Heart right ventricle (tissue), 16 donors: ENCODE measurements at regions not wholly inside any gene's neighbourhood (a gene's known extent, or its start where the extent isn't known, plus 50 kb on each side); places are given as distances from the start of the nearest gene placed in this dataset.
"Not testable (repeated sequence)": the region's sequence is repeated elsewhere in the genome, so short reads cannot be mapped to it uniquely, and the experiment has no call there.

ENCODE experiments used
- ATAC-seq, 8 donors: fragments of 200-7000 bp; cut with Tn5 transposase; one replicate each; pipeline ENCODE4 v1.9.1; 2020; ENCODE audit warnings: mild to moderate bottlenecking in 8 of 8, moderate library complexity in 8 of 8, moderate number of reproducible peaks in 1 of 8
- DNase-seq, 2 donors: peaks; one replicate each; pipeline ENCODE4 v3.0.0-alpha.2; 2020
- H3K27ac ChIP-seq, 10 donors: fragments of 200-600 bp; sonication (generic) in 2 of 10; one replicate each; pipeline versions ENCODE4 v1.5.0 to v1.8.0; 2020 to 2022; ENCODE audit warnings: mild to moderate bottlenecking in 3 of 10
- H3K27me3 ChIP-seq, 7 donors: fragments of 200-600 bp; one replicate each; pipeline ENCODE4 v1.8.0; 2021 to 2022; ENCODE audit warnings: mild to moderate bottlenecking in 2 of 7
- H3K36me3 ChIP-seq, 9 donors: fragments of 200-600 bp; sonication (generic) in 1 of 9; one replicate each; pipeline versions ENCODE4 v1.5.0 to v1.8.0; 2020 to 2022; ENCODE audit warnings: mild to moderate bottlenecking in 2 of 9
- H3K4me1 ChIP-seq, 9 donors: fragments of 200-600 bp; sonication (generic) in 1 of 9; one replicate each; pipeline versions ENCODE4 v1.5.0 to v1.8.0; 2020 to 2022; ENCODE audit warnings: mild to moderate bottlenecking in 4 of 9
- H3K4me3 ChIP-seq, 10 donors: fragments of 200-600 bp; sonication (generic) in 2 of 10; one replicate each; pipeline versions ENCODE4 v1.5.0 to v1.8.0; 2020 to 2022; ENCODE audit warnings: mild to moderate bottlenecking in 7 of 10, moderate library complexity in 2 of 10
- H3K9me3 ChIP-seq, 11 donors: fragments of 200-600 bp in 10 of 11; sonication (generic) in 2 of 11; one replicate each; pipeline versions ENCODE4 v1.5.0 to v1.8.0; 2013 to 2022; ENCODE audit warnings: mild to moderate bottlenecking in 2 of 11, control low read depth in 1 of 11, moderate library complexity in 1 of 11
- WGBS, 2 donors: extraction: QIAGEN DNeasy Blood & Tissue Kit; methylation state at CpG; one replicate each; pipeline ENCODE4 v1.1.7; 2013; ENCODE audit warnings: inconsistent platforms in 1 of 2; 5-methylcytosine and 5-hydroxymethylcytosine counted together
- intact Hi-C, 10 donors: fragments of 100-400 bp; cut with DNase I; formaldehyde crosslinking; loops; one replicate each; pipeline versions ENCODE4 v1.11.1 to v1.14.2; 2022
- TF ChIP-seq, protein P1 (sequence below), 9 donors: fragments of 200-600 bp; sonication (generic) in 2 of 9; IDR thresholded peaks; one replicate each; pipeline versions ENCODE4 v1.5.0 to v1.8.0; 2021 to 2022; ENCODE audit warnings: antibody characterized with exemption in 9 of 9, mild to moderate bottlenecking in 5 of 9, moderate library complexity in 1 of 9
- donor health status: Arrhythmogenic right ventricular cardiomyopathy.
- donor health status: ischemic (EF 13 %, LVEDD 7.1; RV severe dilation, severe dysfunction).
- donor health status: healthy with polysubstance abuse.
- donor health status: DM: no; HTN: yes; CAD: no.
- donor health status: DM: no; HTN: no; CAD: no.
- donor health status: ischemic (EF 25% LVEDD 6.9; RV normal size, moderate dysfunction).
- donor health status: ischemic (EF 25% LVEDD 5.7; RV mildly dilated, moderate dysfunction).
- donor health status: healthy.
- donor health status: DM: yes; HTN: yes; CAD: no.
- donor health status: Ischemic cardiomyopathy.
- donor health status: ischemic (EF 35%, LVEDD 5.7; RV mildly dilated, moderate dysfunction).
- donor health status: nonischemic (EF 11% LVEDD 7.7; RV severe dilation, severe dysfunction).
- donor health status: DM: yes; HTN: yes; CAD: no.
- donor health status: PGD.
- donor health status: ischemic (EF 29% LVEDD 5.4; RV normal size, mild dysfunction).
- donor health status: nonischemic (EF 23%, LVEDD 6.1; RV moderate dilation, normal function).

- H3K27me3 ChIP-seq, H3K9me3 ChIP-seq, intact Hi-C loops, DNase-seq, H3K27ac ChIP-seq, H3K4me1 ChIP-seq, ATAC-seq, H3K4me3 ChIP-seq, H3K36me3 ChIP-seq: not testable (repeated sequence)
- TF ChIP-seq, protein P1, sequence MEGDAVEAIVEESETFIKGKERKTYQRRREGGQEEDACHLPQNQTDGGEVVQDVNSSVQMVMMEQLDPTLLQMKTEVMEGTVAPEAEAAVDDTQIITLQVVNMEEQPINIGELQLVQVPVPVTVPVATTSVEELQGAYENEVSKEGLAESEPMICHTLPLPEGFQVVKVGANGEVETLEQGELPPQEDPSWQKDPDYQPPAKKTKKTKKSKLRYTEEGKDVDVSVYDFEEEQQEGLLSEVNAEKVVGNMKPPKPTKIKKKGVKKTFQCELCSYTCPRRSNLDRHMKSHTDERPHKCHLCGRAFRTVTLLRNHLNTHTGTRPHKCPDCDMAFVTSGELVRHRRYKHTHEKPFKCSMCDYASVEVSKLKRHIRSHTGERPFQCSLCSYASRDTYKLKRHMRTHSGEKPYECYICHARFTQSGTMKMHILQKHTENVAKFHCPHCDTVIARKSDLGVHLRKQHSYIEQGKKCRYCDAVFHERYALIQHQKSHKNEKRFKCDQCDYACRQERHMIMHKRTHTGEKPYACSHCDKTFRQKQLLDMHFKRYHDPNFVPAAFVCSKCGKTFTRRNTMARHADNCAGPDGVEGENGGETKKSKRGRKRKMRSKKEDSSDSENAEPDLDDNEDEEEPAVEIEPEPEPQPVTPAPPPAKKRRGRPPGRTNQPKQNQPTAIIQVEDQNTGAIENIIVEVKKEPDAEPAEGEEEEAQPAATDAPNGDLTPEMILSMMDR (IDR thresholded peaks at IDR 0.05) = peak in 1 of 9 donors; percentile 13
- 69 to 86% methylated on average over 4 of the region's 4 CpGs for WGBS, 2 donors
Measured at GRCh38 chr1:41308520-41308919, 52.7 kb upstream of the FOXO6 start.

- no peak overlapping the region for H3K27ac ChIP-seq
- intact Hi-C loops = no loop called here
- TF ChIP-seq, protein P1 (IDR thresholded peaks at IDR 0.05) = no peak
- H3K9me3 ChIP-seq = peaks cover 0 to 6% (median 0%) of the 10 kb centered on the region in 11 donors
- 47 to 65% methylated on average over 6 of the region's 6 CpGs for WGBS, 2 donors
- ATAC-seq (no peak), DNase-seq (no peak)
- H3K4me1 ChIP-seq = no peaks in the 10 kb centered on the region
- H3K36me3 ChIP-seq = no peaks in the 10 kb centered on the region
- H3K27me3 ChIP-seq = peaks cover 0 to 7% (median 0%) of the 10 kb centered on the region in 7 donors
- no peak overlapping the region for H3K4me3 ChIP-seq
Measured at GRCh38 chr1:41305576-41306363, 55.5 kb upstream of the FOXO6 start.

GRCh38 chr1:41296506-41296905 is 54.4 kb upstream of the SCMH1 start:
- ATAC-seq = no peak
- WGBS, 2 donors = 90 to 91% methylated on average over 3 of the region's 3 CpGs

GRCh38 chr1:41294216-41294615 is 52.1 kb upstream of the SCMH1 start:
- ATAC-seq = no peak
- TF ChIP-seq, protein P1 (IDR thresholded peaks at IDR 0.05) = no peak
- Histone ChIP-seq H3K4me3 (no peak overlapping the region), H3K4me1 (no peaks in the 10 kb centered on the region), H3K9me3 (no peaks in the 10 kb centered on the region), H3K36me3 (no peaks in the 10 kb centered on the region), H3K27ac (no peak overlapping the region), H3K27me3 (peaks cover 0 to 16% (median 11%) of the 10 kb centered on the region in 7 donors)
- no peak for DNase-seq
- intact Hi-C loops = no loop called here
- 75 to 87% methylated on average over 3 of the region's 3 CpGs for WGBS, 2 donors

More at GRCh38 chr1:41296506-41296905, 54.4 kb upstream of the SCMH1 start:
- intact Hi-C loops = no loop called here
- H3K27ac ChIP-seq = no peak overlapping the region
- no peaks in the 10 kb centered on the region for H3K4me1 ChIP-seq
- no peak overlapping the region for H3K4me3 ChIP-seq
- TF ChIP-seq, protein P1 (IDR thresholded peaks at IDR 0.05) = no peak
- no peak for DNase-seq
- H3K27me3 ChIP-seq = peaks cover 0 to 3% (median 0%) of the 10 kb centered on the region in 7 donors
- no peaks in the 10 kb centered on the region for H3K9me3 ChIP-seq
- H3K36me3 ChIP-seq = no peaks in the 10 kb centered on the region
